ENCODE measurements at regions not wholly inside any gene's neighbourhood (a gene's known extent, or its start where the extent isn't known, plus 50 kb on each side); places are given as distances from the start of the nearest gene placed in this dataset.

DNA sequence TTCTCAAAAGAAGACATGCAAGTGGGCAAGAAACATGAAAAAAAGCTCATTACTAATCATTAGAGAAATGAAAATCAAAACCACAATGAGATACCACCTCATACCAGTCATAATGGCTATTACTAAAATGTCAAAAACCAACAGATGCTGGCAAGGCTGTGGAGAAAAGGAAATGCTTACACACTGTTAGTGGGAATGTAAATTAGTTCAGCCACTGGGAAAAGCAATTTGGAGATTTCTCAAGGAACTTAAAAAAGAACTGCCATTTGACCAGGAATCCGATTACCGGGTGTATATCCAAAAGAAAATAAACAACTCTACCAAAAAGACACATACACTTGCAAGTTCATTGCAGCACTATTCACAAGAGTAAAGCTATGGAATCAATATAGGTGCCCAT lies 595.4 kb upstream of the RIOK2 start:
- no peak for FAIRE-seq

More for the DNA sequence above, 595.4 kb upstream of the RIOK2 start:
- no peaks in the 10 kb centered on the region for H4K20me1 ChIP-seq (replicated peaks in 1 of 2; ENCODE audit: control insufficient read depth in 1 of 2, insufficient read depth in 2 of 2, low read length in 2 of 2)
- H3K23me2 ChIP-seq (ENCODE audit: low read depth, low read length): no peaks in the 10 kb centered on the region
- no peaks in the 10 kb centered on the region for H3K27me3 ChIP-seq (replicated peaks in 1 of 4; ENCODE audit: control insufficient read depth in 3 of 4, extremely low read depth in 1 of 4, insufficient read depth in 3 of 4, low read length in 3 of 4)
- POLR2A ChIA-PET (ENCODE audit: partially characterized antibody): no interaction called here
- no peak overlapping the region for H3K4me3 ChIP-seq (ENCODE audit: extremely low read depth in 1 of 4, insufficient read depth in 2 of 4, low read depth in 3 of 4, low read length in 4 of 4)
- H3K27ac ChIP-seq (ENCODE audit: low read depth, low read length): no peak overlapping the region
- no peak overlapping the region for H2BK5ac ChIP-seq (ENCODE audit: low read depth, low read length)
- H3K4ac ChIP-seq (replicated peaks; ENCODE audit: insufficient read length, low read depth, low read length): no peak overlapping the region
- CTCF ChIA-PET (ENCODE audit: partially characterized antibody): no interaction called here
- no peak overlapping the region for H4K91ac ChIP-seq (replicated peaks; ENCODE audit: insufficient read length, low read length)
- H3K23ac ChIP-seq (ENCODE audit: insufficient read length): no peak overlapping the region
- H3K4me1 ChIP-seq (replicated peaks in 1 of 4; ENCODE audit: control insufficient read depth in 3 of 4, insufficient read depth in 4 of 4, low read length in 3 of 4): no peaks in the 10 kb centered on the region
- no peak overlapping the region for H3K9ac ChIP-seq (replicated peaks in 1 of 4; ENCODE audit: extremely low read depth in 1 of 4, low read depth in 3 of 4, low read length in 3 of 4)
- H3K14ac ChIP-seq (ENCODE audit: insufficient read length): no peak overlapping the region
- TF ChIP-seq CREB1 (IDR thresholded peaks at IDR 0.05) (no peak), RAD21 (IDR thresholded peaks at IDR 0.05 in 1 of 2, conservative IDR thresholded peaks at IDR 0.05 in 1 of 2; ENCODE audit: low read depth in 2 of 2, low read length in 2 of 2) (no peak), EGR1 (IDR thresholded peaks at IDR 0.05; ENCODE audit: borderline replicate concordance, low read depth, low read length) (no peak), SRF (IDR thresholded peaks at IDR 0.05; ENCODE audit: low read depth, low read length) (no peak), RNF2 (IDR thresholded peaks at IDR 0.05; ENCODE audit: borderline replicate concordance, low read depth, low read length, missing control alignments, poor library complexity, severe bottlenecking) (no peak), MAFK (IDR thresholded peaks at IDR 0.05; ENCODE audit: low read depth, low read length) (no peak), NANOG (IDR thresholded peaks at IDR 0.05; ENCODE audit: insufficient read depth, low read depth, low read length, poor library complexity, severe bottlenecking) (no peak), BRCA1 (IDR thresholded peaks at IDR 0.05; ENCODE audit: low read depth, low read length) (no peak), JUN (IDR thresholded peaks at IDR 0.05; ENCODE audit: low read depth, low read length) (no peak), SUZ12 (IDR thresholded peaks at IDR 0.05; ENCODE audit: low read length) (no peak), SP4 (IDR thresholded peaks at IDR 0.05; ENCODE audit: low read length) (no peak)
- TF ChIP-seq, protein P1, sequence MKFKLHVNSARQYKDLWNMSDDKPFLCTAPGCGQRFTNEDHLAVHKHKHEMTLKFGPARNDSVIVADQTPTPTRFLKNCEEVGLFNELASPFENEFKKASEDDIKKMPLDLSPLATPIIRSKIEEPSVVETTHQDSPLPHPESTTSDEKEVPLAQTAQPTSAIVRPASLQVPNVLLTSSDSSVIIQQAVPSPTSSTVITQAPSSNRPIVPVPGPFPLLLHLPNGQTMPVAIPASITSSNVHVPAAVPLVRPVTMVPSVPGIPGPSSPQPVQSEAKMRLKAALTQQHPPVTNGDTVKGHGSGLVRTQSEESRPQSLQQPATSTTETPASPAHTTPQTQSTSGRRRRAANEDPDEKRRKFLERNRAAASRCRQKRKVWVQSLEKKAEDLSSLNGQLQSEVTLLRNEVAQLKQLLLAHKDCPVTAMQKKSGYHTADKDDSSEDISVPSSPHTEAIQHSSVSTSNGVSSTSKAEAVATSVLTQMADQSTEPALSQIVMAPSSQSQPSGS (IDR thresholded peaks at IDR 0.05; ENCODE audit: low read length): no peak
- no peak overlapping the region for H3K18ac ChIP-seq (ENCODE audit: extremely low read depth, low read length)
- H2BK120ac ChIP-seq (replicated peaks; ENCODE audit: low read depth, low read length): no peak overlapping the region
- no peak overlapping the region for H3K4me2 ChIP-seq (ENCODE audit: insufficient read depth in 1 of 2, low read depth in 2 of 2, low read length in 2 of 2)
- H3K36me3 ChIP-seq (ENCODE audit: control insufficient read depth in 2 of 4, insufficient read depth in 4 of 4, low read length in 3 of 4): no peaks in the 10 kb centered on the region
- H4K8ac ChIP-seq (ENCODE audit: extremely low read depth, insufficient read depth, low read length): no peak overlapping the region
- peaks cover 0 to 3% of the 10 kb centered on the region in 2 experiments; a peak in 2 of 4 replicates for H3K9me3 ChIP-seq (ENCODE audit: insufficient read depth in 2 of 2, low read depth in 1 of 2, low read length in 1 of 2)
- no peaks in the 10 kb centered on the region for H3K79me2 ChIP-seq (ENCODE audit: control insufficient read depth in 1 of 2, insufficient read depth in 2 of 2, low read length in 2 of 2)
- no peak overlapping the region for H2AK5ac ChIP-seq (ENCODE audit: low read depth, low read length)
- H4K5ac ChIP-seq (ENCODE audit: insufficient read length, low read depth, low read length): no peak overlapping the region
- no peak overlapping the region for H3K56ac ChIP-seq (replicated peaks; ENCODE audit: insufficient read length, low read depth, low read length)
- H2BK20ac ChIP-seq (ENCODE audit: low read length): no peak overlapping the region
- no peaks in the 10 kb centered on the region for H3K79me1 ChIP-seq (ENCODE audit: low read depth, low read length)
- no peak overlapping the region for H2BK15ac ChIP-seq (ENCODE audit: low read length)
- 95% methylated on average over 2 of the region's 2 CpGs; no CpG with 5 or more reads in 1 of the 2 experiments for WGBS, 2 experiments (ENCODE audit: extremely low coverage in 1 of 2, insufficient coverage in 1 of 2, insufficient read length in 1 of 2, insufficient replicate concordance in 2 of 2, low coverage in 1 of 2, low lambda C conversion rate in 2 of 2, missing lambda C conversion rate in 1 of 2)
- no peak overlapping the region for H2BK12ac ChIP-seq (ENCODE audit: low read depth, low read length)
- no peak overlapping the region for H2AFZ ChIP-seq (ENCODE audit: low read length)
- DNase-seq (ENCODE audit: low read depth in 1 of 2, low spot score in 2 of 2): no peak

Measured in H1 (cell line).